GM12891 (cell line): ENCODE measurements at regions not wholly inside any gene's neighbourhood (a gene's known extent, or its start where the extent isn't known, plus 50 kb on each side); places are given as distances from the start of the nearest gene placed in this dataset.
"Not testable (repeated sequence)": the region's sequence is repeated elsewhere in the genome, so short reads cannot be mapped to it uniquely, and the experiment has no call there.

Experiments used
- DNase-seq: peaks from one replicate; pipeline ENCODE4 v3.0.0; 2011; ENCODE audit warnings: low spot score; ENCODE audit not compliant: insufficient read length
- FAIRE-seq: peaks from 2 replicates; lab custom pipeline; 2011; peaks lifted over from hg19 to GRCh38; lab: Jason Lieb, UNC
- PAX5 ChIP-seq: IDR thresholded peaks from 2 replicates; pipeline ENCODE4 v1.6.1; 2011; ENCODE audit warnings: low read length, moderate library complexity, mild to moderate bottlenecking; ENCODE audit not compliant: insufficient read depth, severe bottlenecking
- POLR2A ChIP-seq: IDR thresholded peaks from 2 replicates; pipeline ENCODE4 v1.6.1; 2011; ENCODE audit warnings: low read depth, low read length, control low read depth
- POLR2AphosphoS5 ChIP-seq: IDR thresholded peaks from 2 replicates; pipeline ENCODE4 v1.6.1; 2011; ENCODE audit warnings: low read depth, low read length, control low read depth
- POU2F2 ChIP-seq: IDR thresholded peaks from 2 replicates; pipeline ENCODE4 v1.6.1; 2011; ENCODE audit warnings: low read depth, mild to moderate bottlenecking, control low read depth, low read length, moderate library complexity
- SPI1 ChIP-seq: IDR thresholded peaks from 2 replicates; pipeline ENCODE4 v1.6.1; 2011; ENCODE audit warnings: low read depth, low read length, control low read depth
- TAF1 ChIP-seq: IDR thresholded peaks from 2 replicates; pipeline ENCODE4 v1.6.1; 2011; ENCODE audit warnings: low read depth, low read length, control low read depth

DNA sequence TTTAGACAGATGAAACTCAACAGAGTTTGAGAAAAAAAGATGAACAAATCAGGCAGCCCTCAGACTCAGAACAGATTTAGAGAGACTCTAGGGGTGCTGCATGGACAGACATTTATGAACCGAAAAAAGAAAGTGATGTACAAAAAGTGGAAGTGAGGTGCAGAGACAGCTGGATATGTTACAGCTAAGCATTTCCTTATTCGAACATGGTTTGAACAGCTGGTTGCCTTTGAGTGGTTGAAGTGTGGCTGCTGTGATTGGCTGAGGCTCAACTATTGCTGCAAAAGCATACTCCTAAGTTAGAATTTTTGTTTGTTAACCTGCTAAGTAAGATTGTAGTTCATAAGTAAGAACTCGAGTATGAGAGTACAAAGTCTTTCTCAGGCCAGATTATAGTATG lies 331.5 kb upstream of the PABPC4L start:
- DNase-seq (no peak), FAIRE-seq (no peak)
- TF ChIP-seq TAF1 (no peak), SPI1 (peak; percentile 60; the same call in 1 of the 2 replicates)

GRCh38 chr4:134531013-134531412 lies 329.4 kb upstream of the PABPC4L start:
- FAIRE-seq (no peak), DNase-seq (no peak)
- TF ChIP-seq TAF1 (no peak), POLR2AphosphoS5 (no peak), SPI1 (no peak), POLR2A (no peak), POU2F2 (no peak), PAX5 (no peak)

DNA sequence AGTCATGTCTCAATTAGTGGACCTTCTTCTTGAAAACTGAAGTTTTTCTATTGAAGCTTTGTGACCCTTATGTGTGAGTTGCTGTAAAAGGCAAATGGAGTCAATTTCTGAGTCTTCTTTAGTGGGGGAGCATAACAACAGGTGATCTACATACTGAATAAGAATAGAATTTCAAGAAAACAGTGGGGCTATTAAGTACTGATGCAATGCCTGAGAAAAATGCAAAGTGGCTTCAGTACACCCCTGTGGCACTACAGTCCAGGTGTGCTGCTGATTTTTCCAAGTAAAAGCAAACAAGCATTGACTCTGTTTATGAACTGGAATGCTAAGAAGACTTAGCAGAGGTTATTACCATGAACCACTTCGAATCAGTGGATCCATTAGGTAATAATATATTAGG lies 328.0 kb upstream of the PABPC4L start:
- TF ChIP-seq SPI1, result no peak
- DNase-seq, result no peak
- no peak for FAIRE-seq

DNA sequence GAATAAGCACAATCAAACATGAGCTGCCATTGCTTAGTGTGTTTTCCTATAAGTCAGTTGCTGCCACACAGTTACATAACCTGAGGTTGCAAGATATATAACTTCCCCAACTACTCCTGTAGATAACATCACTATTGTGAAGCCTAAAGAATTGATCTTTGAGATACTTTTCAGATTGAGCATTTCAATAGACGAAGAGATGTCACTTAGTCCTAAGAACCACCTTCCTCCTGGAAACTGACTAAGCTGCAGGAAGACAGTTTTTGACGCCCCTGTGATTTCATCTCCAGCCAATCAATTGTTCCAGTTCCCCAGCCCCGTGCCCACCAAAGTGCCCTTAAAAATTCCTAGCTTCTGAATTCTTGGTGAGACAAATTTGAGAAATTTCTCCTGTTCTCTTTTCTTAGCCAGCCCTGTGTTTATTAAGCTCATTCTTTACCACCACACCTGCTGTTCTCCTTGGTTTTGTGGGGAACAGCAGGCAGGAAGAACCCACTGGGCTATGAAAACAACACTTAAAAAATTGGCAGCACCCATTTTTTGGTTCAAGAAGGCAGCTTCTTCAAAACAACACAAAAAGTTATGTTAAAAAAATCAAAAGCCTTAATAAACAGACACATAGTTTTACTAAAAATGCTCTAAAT lies 317.1 kb upstream of the PABPC4L start:
- no peak for FAIRE-seq
- DNase-seq, result no peak
- TF ChIP-seq TAF1 (no peak), POLR2AphosphoS5 (no peak), POU2F2 (no peak), SPI1 (no peak), PAX5 (no peak), POLR2A (no peak)

GRCh38 chr4:134510544-134510943 lies 309.0 kb upstream of the PABPC4L start:
- TF ChIP-seq TAF1, result no peak
- TF ChIP-seq POLR2A, result no peak
- no peak for TF ChIP-seq POLR2AphosphoS5
- no peak for TF ChIP-seq PAX5
- TF ChIP-seq POU2F2, result no peak
- no peak for TF ChIP-seq SPI1
- DNase-seq (no peak), FAIRE-seq (no peak)

DNA sequence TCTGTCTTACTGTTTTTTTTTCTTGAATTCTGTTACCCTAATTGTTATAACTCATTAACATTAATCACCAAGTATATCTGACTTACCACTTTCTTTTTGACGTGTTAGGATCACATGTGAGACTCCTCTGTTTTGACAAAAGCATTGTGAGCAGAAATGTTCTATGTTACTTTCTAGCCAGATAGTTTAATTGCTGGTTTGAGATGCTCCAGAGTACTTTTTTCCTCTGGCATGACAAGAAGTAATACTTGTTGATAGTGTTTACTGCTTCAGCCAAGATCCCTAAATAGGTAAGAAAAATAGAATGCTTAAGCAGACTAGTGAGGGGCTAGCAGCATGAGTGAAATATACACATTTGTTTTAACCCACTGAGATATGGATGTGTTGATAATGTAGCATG lies 303.9 kb upstream of the PABPC4L start:
- TF ChIP-seq POLR2A (no peak), TAF1 (no peak), POU2F2 (no peak), PAX5 (no peak), POLR2AphosphoS5 (no peak)
- FAIRE-seq (no peak), DNase-seq (no peak)

DNA sequence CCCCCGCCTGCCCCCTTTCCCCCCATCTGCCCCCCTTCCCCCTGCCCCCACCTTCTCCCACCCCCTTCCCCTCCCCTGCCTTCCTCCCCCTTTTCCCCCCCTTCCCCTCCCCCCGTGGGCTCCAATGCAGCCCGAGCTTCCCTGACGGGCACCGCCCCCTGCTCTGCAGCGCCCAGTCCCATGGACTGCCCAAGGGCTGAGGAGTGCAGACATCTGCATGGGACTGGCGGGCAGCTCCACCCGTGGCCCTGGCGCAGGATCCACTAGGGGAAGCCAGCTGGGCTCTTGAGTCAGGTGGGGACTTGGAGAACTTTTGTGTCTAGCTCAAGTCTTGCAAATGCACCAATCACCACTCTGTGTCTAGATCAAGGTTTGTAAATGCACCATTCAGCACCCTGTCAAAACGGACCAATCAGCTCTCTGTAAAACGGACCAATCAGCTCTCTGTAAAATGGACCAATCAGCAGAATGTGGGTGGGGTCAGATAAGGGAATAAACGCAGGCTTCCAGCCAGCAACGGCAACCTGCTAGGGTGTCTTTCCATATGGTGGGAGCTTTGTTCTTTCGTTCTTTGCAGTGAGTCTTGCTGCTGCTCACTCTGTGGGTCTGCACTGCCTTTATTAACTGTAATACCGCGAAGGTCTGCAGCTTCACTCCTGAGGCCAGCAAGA lies 300.5 kb upstream of the PABPC4L start:
- TF ChIP-seq SPI1, result no peak
- no peak for TF ChIP-seq POU2F2
- TF ChIP-seq POLR2A, result no peak
- TF ChIP-seq TAF1, result no peak
- TF ChIP-seq POLR2AphosphoS5, result no peak
- no peak for TF ChIP-seq PAX5
- DNase-seq (no peak), FAIRE-seq (no peak)

GRCh38 chr4:134501488-134501887 lies 299.9 kb upstream of the PABPC4L start:
- not testable (repeated sequence) for FAIRE-seq, DNase-seq

DNA sequence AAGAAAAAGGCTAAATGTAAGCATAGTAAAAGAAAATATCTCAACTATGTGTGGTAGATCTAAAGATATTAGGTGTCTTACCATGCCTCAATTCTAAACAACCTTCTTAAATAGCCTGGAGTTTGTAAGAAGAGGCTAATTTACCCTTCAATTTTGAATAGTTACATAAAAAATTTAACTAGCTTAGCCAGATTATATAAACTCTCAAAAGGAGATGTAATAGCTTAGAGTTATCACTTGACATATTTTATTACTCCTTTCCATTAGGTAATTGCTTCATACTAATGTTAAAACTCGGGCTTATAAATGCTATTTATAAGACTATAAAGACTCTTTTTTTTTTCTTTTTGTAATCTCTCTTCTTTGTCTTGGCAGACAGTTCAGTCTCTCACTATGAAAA lies 297.5 kb upstream of the PABPC4L start:
- TF ChIP-seq PAX5, result no peak
- no peak for TF ChIP-seq POLR2AphosphoS5
- TF ChIP-seq POLR2A, result no peak
- no peak for TF ChIP-seq TAF1
- no peak for TF ChIP-seq POU2F2
- no peak for TF ChIP-seq SPI1
- no peak for FAIRE-seq
- no peak for DNase-seq

GRCh38 chr4:134490863-134491262 lies 289.3 kb upstream of the PABPC4L start:
- FAIRE-seq (no peak), DNase-seq (no peak)
- TF ChIP-seq POU2F2 (no peak), POLR2AphosphoS5 (no peak), SPI1 (no peak), PAX5 (no peak), TAF1 (no peak), POLR2A (no peak)

GRCh38 chr4:134483514-134483913 lies 281.9 kb upstream of the PABPC4L start:
- FAIRE-seq, DNase-seq: not testable (repeated sequence)

DNA sequence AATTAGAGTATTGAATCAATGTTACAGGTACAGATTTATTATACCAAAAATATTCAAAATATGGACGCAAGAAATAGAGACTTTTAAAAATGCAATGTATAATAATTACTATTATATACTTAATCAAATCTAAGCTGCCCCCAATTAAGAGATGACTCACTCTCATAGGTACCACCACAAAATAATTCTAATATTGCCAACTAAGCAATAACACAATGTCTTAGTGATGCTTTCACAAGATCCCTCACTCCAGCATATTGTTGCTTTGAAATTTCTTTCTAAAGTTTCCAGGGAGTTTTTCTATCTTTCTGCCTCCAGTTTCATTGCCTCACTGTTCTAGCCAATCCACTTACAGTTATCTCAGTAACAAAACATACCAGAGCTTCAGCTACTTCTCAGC lies 270.0 kb upstream of the PABPC4L start:
- DNase-seq (no peak), FAIRE-seq (no peak)
- TF ChIP-seq PAX5 (no peak), TAF1 (no peak), POLR2AphosphoS5 (no peak), POU2F2 (no peak), POLR2A (no peak), SPI1 (no peak)
